Keratinocyte (primary cell): ENCODE measurements at regions not wholly inside any gene's neighbourhood (a gene's known extent, or its start where the extent isn't known, plus 50 kb on each side); places are given as distances from the start of the nearest gene placed in this dataset.

Experiments used
- DNase-seq: peaks from one replicate; pipeline ENCODE4 v3.0.0-alpha.2; 2011; ENCODE audit warnings: low read depth, missing footprints, low spot score
- FAIRE-seq: peaks from 2 replicates; lab custom pipeline; 2011; peaks lifted over from hg19 to GRCh38; lab: Jason Lieb, UNC
- H2AFZ ChIP-seq: 2 replicates; pipeline ENCODE4 v1.6.0; 2012; ENCODE audit warnings: low read length, control low read depth, inconsistent platforms; ENCODE audit not compliant: control insufficient read depth
- H3K27ac ChIP-seq: 2 replicates; pipeline ENCODE4 v1.5.1; 2011; ENCODE audit warnings: low read length; ENCODE audit not compliant: control insufficient read depth, insufficient read depth
- H3K27me3 ChIP-seq: 3 replicates; pipeline ENCODE4 v1.6.0; 2011; ENCODE audit warnings: low read length; ENCODE audit not compliant: control insufficient read depth, insufficient read depth; ENCODE audit errors: extremely low read depth
- H3K36me3 ChIP-seq, 2 experiments: 2 replicates in 1 of 2; 3 replicates in 1 of 2; pipeline ENCODE4 v1.5.1; 2011; ENCODE audit warnings: low read length in 2 of 2, mild to moderate bottlenecking in 1 of 2; ENCODE audit not compliant: control insufficient read depth in 2 of 2, insufficient read depth in 2 of 2; ENCODE audit errors: extremely low read depth in 1 of 2
- H3K4me1 ChIP-seq: 3 replicates; pipeline ENCODE4 v1.5.1; 2011; ENCODE audit warnings: low read length; ENCODE audit not compliant: control insufficient read depth, insufficient read depth; ENCODE audit errors: extremely low read depth
- H3K4me2 ChIP-seq: 3 replicates; pipeline ENCODE4 v1.6.0; 2011; ENCODE audit warnings: low read depth, low read length; ENCODE audit not compliant: control insufficient read depth, insufficient read depth; ENCODE audit errors: extremely low read depth
- H3K4me3 ChIP-seq, 3 experiments: fragments of 200-600 bp in 1 of 3; sonication (generic) in 1 of 3; 2 replicates in 2 of 3; 3 replicates in 1 of 3; pipeline ENCODE4 v1.5.1; 2011 to 2016; ENCODE audit warnings: low read length in 3 of 3, mild to moderate bottlenecking in 3 of 3, control low read depth in 2 of 3, inconsistent platforms in 1 of 3, low read depth in 1 of 3, mixed read lengths in 1 of 3, mixed run types in 1 of 3, moderate library complexity in 1 of 3; ENCODE audit not compliant: control insufficient read depth in 2 of 3, insufficient read depth in 2 of 3; ENCODE audit errors: extremely low read depth in 1 of 3
- H3K79me2 ChIP-seq: 2 replicates; pipeline ENCODE4 v1.6.0; 2012; ENCODE audit warnings: low read length; ENCODE audit not compliant: control insufficient read depth, insufficient read depth
- H3K9ac ChIP-seq: 3 replicates; pipeline ENCODE4 v1.6.0; 2011; ENCODE audit warnings: low read length; ENCODE audit not compliant: control insufficient read depth, insufficient read depth; ENCODE audit errors: extremely low read depth
- H3K9me1 ChIP-seq: 3 replicates; pipeline ENCODE4 v1.6.0; 2011; ENCODE audit warnings: low read length; ENCODE audit not compliant: control insufficient read depth, insufficient read depth; ENCODE audit errors: extremely low read depth
- H3K9me3 ChIP-seq: 2 replicates; pipeline ENCODE4 v1.5.1; 2012; ENCODE audit warnings: low read depth, low read length; ENCODE audit not compliant: control insufficient read depth
- H4K20me1 ChIP-seq: 3 replicates; pipeline ENCODE4 v1.6.0; 2011; ENCODE audit warnings: low read length; ENCODE audit not compliant: control insufficient read depth, insufficient read depth; ENCODE audit errors: extremely low read depth
- EZH2 ChIP-seq: IDR thresholded peaks from one replicate; pipeline ENCODE4 v1.6.1; 2012; ENCODE audit warnings: inconsistent platforms, mild to moderate bottlenecking, low read length, moderate library complexity
- dilution Hi-C: fragments of 300-500 bp; cut with MboI; formaldehyde crosslinking; loops from one replicate; pipeline ENCODE4 v1.7.0; 2020; ENCODE audit warnings: low sequenced_read_pairs; ENCODE audit not compliant: extremely low pct_ligation_motif_present
- TF ChIP-seq, protein P1 (sequence below), 3 experiments: IDR thresholded peaks in 1 of 3; conservative IDR thresholded peaks in 1 of 3; optimal IDR thresholded peaks in 1 of 3; 2 replicates in 2 of 3; 3 replicates in 1 of 3; pipeline versions ENCODE3 to v1.5.1; 2011; ENCODE audit warnings: low read length in 3 of 3, mild to moderate bottlenecking in 3 of 3, moderate library complexity in 2 of 3, control low read depth in 1 of 3, inconsistent platforms in 1 of 3; ENCODE audit not compliant: insufficient read depth in 2 of 3; ENCODE audit errors: extremely low read depth in 1 of 3

DNA sequence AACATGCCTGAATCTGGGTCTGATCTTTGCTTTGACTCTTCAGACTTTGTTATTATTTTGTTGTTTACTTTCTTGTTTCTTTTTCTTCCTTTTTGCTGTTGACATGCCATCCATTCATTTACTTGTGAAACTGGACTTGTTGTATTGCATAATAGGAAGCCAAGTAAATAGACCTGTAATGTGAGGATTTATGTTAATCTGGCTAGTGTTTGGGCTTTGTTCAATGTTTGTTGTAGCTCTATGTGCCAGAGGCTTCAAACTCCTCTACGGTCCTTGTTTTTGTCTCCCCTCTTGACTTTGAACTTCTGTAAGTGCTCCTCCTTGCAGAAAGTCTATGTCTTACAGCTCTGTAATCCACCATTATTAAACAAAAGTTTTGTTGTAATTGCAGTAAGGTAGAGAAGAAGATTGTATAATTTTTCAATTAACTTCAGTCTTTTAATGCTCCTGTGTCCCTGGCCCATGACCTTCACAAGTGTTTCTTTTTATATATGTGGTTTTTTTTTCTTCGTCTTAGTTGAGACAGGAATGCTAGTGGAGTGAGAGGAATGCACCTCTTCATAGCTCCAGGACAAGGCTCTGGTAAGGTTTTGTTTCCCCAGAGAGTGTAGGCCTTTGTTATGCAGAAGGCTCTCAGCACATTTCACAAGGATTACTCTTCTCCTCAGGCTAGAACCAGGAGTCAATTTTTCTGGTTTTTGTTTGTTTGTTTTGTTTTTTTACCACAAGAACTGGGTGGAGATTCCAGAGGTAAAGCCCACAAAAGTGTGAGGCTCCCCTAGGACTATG is 1061.8 kb upstream of the CITED2 start:
- H3K9ac ChIP-seq: no peak overlapping the region
- no peaks in the 10 kb centered on the region for H3K79me2 ChIP-seq
- TF ChIP-seq EZH2: no peak
- TF ChIP-seq, protein P1, sequence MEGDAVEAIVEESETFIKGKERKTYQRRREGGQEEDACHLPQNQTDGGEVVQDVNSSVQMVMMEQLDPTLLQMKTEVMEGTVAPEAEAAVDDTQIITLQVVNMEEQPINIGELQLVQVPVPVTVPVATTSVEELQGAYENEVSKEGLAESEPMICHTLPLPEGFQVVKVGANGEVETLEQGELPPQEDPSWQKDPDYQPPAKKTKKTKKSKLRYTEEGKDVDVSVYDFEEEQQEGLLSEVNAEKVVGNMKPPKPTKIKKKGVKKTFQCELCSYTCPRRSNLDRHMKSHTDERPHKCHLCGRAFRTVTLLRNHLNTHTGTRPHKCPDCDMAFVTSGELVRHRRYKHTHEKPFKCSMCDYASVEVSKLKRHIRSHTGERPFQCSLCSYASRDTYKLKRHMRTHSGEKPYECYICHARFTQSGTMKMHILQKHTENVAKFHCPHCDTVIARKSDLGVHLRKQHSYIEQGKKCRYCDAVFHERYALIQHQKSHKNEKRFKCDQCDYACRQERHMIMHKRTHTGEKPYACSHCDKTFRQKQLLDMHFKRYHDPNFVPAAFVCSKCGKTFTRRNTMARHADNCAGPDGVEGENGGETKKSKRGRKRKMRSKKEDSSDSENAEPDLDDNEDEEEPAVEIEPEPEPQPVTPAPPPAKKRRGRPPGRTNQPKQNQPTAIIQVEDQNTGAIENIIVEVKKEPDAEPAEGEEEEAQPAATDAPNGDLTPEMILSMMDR (optimal IDR thresholded peaks at IDR 0.05 in 1 of 3, IDR thresholded peaks at IDR 0.05 in 1 of 3, conservative IDR thresholded peaks at IDR 0.05 in 1 of 3; ENCODE audit: extremely low read depth in 1 of 3, insufficient read depth in 2 of 3, low read length in 3 of 3): no peak
- FAIRE-seq (no peak), DNase-seq (no peak)
- no peaks in the 10 kb centered on the region for H3K9me1 ChIP-seq
- no peaks in the 10 kb centered on the region for H3K9me3 ChIP-seq
- no peak overlapping the region for H3K4me2 ChIP-seq
- no peaks in the 10 kb centered on the region for H3K36me3 ChIP-seq
- H3K27ac ChIP-seq: no peak overlapping the region
- no peaks in the 10 kb centered on the region for H4K20me1 ChIP-seq
- no peaks in the 10 kb centered on the region for H3K27me3 ChIP-seq
- H2AFZ ChIP-seq: peak overlapping the region; percentile 13
- dilution Hi-C loops: no loop called here
- no peak overlapping the region for H3K4me3 ChIP-seq
- H3K4me1 ChIP-seq: peaks cover 10% of the 10 kb centered on the region

DNA sequence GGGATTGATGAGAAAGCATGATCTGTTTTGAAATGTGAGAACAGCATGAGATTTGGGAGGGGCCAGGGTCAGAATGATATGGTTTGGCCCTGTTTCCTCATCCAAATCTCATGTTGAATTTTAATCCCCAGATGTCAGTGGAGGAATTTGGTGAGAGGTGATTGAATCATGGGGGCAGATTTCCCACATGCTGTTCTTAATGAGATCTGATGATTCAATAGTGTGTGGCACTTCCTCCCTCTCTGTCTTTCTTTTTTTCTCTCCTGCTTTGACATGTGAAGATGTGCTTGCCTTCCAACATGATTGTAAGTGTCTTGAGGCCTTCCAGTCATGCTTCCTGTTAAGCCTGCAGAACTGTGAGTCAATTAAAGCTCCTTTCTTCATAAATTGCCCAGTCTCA is 1060.3 kb upstream of the CITED2 start:
- Histone ChIP-seq H3K9me3 (no peaks in the 10 kb centered on the region), H3K9ac (no peak overlapping the region), H3K4me1 (peaks cover 10% of the 10 kb centered on the region), H3K79me2 (no peaks in the 10 kb centered on the region), H2AFZ (no peak overlapping the region), H3K4me2 (no peak overlapping the region), H4K20me1 (no peaks in the 10 kb centered on the region), H3K36me3 (no peaks in the 10 kb centered on the region), H3K9me1 (no peaks in the 10 kb centered on the region), H3K4me3 (no peak overlapping the region), H3K27ac (no peak overlapping the region), H3K27me3 (no peaks in the 10 kb centered on the region)
- DNase-seq: peak; percentile 19
- dilution Hi-C loops: no loop called here
- TF ChIP-seq EZH2: no peak
- TF ChIP-seq, protein P1 (optimal IDR thresholded peaks at IDR 0.05 in 1 of 3, IDR thresholded peaks at IDR 0.05 in 1 of 3, conservative IDR thresholded peaks at IDR 0.05 in 1 of 3; ENCODE audit: extremely low read depth in 1 of 3, insufficient read depth in 2 of 3, low read length in 3 of 3): no peak
- peak; percentile 26 for FAIRE-seq
